ENCODE measurements at regions not wholly inside any gene's neighbourhood (a gene's known extent, or its start where the extent isn't known, plus 50 kb on each side); places are given as distances from the start of the nearest gene placed in this dataset.
"Not testable (repeated sequence)": the region's sequence is repeated elsewhere in the genome, so short reads cannot be mapped to it uniquely, and the experiment has no call there.

DNA sequence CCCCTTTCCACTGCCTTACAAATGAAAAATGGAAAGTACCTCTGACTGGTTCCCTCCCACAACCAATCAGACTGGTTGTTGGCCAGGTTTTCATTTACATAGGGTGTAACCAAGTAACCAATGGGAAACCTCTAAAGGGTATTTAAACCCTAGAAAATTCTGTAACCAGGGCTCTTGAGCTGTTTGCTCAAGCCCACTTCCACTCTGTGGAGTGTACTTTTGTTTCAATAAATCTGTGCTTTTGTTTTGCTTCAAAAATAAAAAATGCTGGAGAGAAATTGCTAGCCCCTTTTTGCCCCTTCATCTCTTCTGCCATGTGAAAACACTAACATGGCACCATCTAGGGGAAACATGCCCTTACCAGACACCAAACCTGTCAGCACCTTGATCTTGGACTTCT is 129.5 kb downstream of the AHR start:
- ATAC-seq (no peak), DNase-seq (no peak)
- peaks cover 9 to 15% of the 10 kb centered on the region in 2 donors for H3K9me3 Mint-ChIP-seq
- H3K27me3 Mint-ChIP-seq: no peaks in the 10 kb centered on the region
- no peaks in the 10 kb centered on the region for H3K4me1 Mint-ChIP-seq
- no peak overlapping the region for H3K27ac Mint-ChIP-seq
- no peak overlapping the region for H3K4me3 Mint-ChIP-seq

DNA sequence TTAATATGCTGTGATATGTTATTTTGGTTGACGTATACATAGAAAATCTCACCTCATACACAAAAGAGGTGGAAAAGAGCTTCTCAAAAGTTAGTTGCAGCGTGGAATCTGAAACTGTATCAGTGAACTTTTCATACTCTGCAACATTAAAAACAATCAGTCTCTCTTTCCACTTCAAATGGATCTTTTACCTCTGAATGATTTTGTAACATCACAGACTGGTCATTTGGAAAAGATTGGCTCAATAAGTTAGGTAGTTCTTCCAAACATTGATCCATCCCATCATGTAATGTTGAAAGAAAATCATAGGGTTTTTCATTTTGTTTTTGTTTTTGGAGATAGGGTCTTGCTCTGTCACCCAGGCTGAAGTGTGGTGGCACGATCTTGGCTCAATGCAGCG is 131.1 kb downstream of the AHR start:
- Mint-ChIP-seq H3K4me1 (no peaks in the 10 kb centered on the region), H3K9me3 (peaks cover 9 to 15% of the 10 kb centered on the region in 2 donors), H3K27ac (no peak overlapping the region), H3K4me3 (no peak overlapping the region), H3K27me3 (peaks cover 6% of the 10 kb centered on the region)
- DNase-seq (no peak), ATAC-seq (no peak)

DNA sequence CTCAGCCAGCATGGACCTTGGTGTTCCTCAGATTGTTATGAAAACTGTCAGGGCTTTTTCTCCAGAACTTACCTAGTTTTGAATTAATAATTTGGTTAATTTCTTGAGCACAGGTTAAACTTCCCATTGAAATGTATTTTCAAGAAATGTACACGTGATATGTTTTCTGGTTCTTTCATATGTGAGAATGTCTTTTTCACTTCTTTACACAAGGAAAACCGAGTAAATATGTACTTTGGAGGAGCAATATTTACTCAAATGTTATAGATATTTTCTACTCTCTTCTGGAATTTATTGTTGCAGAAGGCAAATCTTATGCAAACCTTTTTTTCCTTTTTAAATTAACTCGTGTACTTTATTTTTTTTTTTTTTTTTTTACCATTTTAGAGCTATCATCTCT is 134.3 kb downstream of the AHR start:
- peaks cover 18% of the 10 kb centered on the region for H3K27me3 Mint-ChIP-seq
- DNase-seq: no peak

DNA sequence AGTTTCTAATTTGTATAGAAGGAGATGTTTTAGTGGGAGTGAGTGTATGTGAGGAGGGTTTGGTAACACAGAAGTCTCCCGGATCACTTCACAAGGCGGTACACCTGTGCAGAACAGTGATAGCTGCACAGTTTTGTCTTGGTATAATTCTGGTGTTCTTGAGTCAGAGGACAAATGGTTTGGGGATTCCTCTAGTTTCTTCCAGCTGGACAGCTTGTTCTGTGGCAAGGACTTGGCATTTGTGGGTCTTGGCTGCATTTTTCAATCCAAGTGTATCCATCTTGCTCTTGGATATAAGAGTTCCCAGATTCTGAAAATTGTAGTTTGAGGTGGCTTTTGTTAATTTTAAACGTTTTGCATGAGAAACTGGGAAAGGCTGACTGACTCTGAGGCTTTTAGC is 135.7 kb downstream of the AHR start:
- Mint-ChIP-seq H3K4me1 (peaks cover 8% of the 10 kb centered on the region), H3K4me3 (no peak overlapping the region), H3K27me3 (peaks cover 18% of the 10 kb centered on the region), H3K9me3 (peaks cover 0 to 7% of the 10 kb centered on the region in 2 donors), H3K27ac (peak overlapping the region in 1 of 2 donors; percentile 19)
- DNase-seq (no peak), ATAC-seq (no peak)

More for the DNA sequence above, 134.3 kb downstream of the AHR start:
- H3K9me3 Mint-ChIP-seq: peaks cover 6 to 7% of the 10 kb centered on the region in 2 donors
- no peak overlapping the region for H3K4me3 Mint-ChIP-seq
- no peak for ATAC-seq
- H3K4me1 Mint-ChIP-seq: no peaks in the 10 kb centered on the region
- no peak overlapping the region for H3K27ac Mint-ChIP-seq

DNA sequence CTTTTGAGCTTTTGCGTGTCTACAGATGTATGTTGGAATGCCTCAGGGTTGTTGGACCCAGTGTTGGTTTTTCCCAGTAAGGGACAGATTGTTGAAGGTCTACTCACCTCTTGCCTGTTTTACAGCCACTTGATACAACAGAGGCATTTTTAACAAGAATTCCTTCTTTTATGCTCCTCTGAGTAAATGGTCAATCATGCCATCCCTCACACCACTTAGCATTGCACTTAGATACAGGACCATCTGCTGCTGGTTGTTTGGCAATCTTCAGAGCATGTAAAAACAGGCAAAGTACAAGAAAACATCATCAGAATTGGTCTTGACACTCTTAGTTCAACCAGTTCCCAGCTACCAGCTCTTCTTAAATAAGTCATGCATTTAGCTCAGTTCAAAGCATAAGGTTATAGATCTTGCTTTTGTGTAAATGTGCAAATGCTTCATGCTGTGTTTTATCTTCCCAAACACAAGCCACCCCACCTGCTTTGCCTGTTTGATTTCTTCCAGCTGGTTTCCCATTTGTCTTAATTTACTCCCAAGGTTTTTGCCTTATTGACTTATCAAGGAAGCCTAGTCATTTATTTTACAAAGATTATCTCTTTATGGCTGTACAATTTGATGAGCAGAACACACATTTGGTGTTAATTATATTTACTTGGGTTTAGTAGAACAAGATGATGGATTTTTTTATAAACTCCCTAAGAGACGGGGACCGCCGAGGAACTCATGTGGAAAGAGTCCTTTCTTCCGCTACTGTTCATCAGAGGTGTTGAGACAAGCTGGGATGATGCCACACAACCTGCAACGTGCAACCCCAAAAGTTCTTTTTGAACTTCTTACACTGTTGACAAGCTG is 136.6 kb downstream of the AHR start:
- H3K27ac Mint-ChIP-seq: no peak overlapping the region
- peaks cover 7% of the 10 kb centered on the region in 2 donors for H3K9me3 Mint-ChIP-seq
- peaks cover 18% of the 10 kb centered on the region for H3K27me3 Mint-ChIP-seq
- DNase-seq (no peak), ATAC-seq (no peak)
- peaks cover 9% of the 10 kb centered on the region for H3K4me1 Mint-ChIP-seq
- no peak overlapping the region for H3K4me3 Mint-ChIP-seq

DNA sequence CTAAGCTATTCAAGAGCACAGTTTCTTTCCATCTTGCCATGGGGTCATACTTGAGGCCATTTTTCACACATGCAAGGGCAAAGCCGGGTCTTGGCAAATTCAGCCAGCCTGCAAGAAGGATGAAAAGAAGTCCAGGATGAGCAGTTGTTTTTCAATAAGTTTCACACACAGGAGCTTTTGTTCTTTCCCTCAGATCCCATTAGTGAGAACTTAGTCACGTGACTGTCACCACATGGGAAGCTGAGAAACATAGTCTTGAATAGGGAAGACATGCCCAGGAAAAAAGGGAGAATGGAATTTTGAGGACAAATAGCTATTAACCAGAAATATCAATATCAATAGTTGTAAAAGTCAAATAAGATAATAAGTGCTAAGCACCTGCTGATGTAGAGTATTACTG is 137.7 kb downstream of the AHR start:
- H3K27ac Mint-ChIP-seq: no peak overlapping the region
- H3K9me3 Mint-ChIP-seq: peaks cover 15 to 18% of the 10 kb centered on the region in 2 donors
- H3K27me3 Mint-ChIP-seq: peaks cover 18% of the 10 kb centered on the region
- H3K4me3 Mint-ChIP-seq: no peak overlapping the region
- H3K4me1 Mint-ChIP-seq: peaks cover 15% of the 10 kb centered on the region
- DNase-seq (no peak), ATAC-seq (no peak)

DNA sequence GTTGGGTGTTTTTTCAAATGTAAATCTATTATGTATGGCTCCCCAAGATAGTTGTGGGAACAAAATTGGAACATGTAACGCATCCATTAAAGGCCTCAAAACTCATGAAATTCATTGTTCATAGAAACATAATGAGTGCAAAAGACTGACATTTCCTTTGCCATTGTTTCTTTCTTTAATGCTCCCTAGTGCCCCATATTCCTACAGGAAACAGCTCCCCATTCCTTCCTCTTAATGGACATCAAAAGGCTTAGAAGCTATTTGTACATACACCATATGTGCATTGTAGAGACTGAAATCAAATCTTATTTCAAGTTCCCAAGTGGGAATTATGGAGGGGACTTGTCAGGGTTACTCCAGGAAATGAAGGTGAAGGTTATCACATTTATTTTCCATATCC is 139.1 kb downstream of the AHR start:
- Mint-ChIP-seq H3K9me3 (peaks cover 20% of the 10 kb centered on the region in 2 donors), H3K4me1 (peaks cover 15% of the 10 kb centered on the region), H3K27ac (no peak overlapping the region), H3K27me3 (peaks cover 18% of the 10 kb centered on the region), H3K4me3 (no peak overlapping the region)
- DNase-seq (no peak), ATAC-seq (no peak)

DNA sequence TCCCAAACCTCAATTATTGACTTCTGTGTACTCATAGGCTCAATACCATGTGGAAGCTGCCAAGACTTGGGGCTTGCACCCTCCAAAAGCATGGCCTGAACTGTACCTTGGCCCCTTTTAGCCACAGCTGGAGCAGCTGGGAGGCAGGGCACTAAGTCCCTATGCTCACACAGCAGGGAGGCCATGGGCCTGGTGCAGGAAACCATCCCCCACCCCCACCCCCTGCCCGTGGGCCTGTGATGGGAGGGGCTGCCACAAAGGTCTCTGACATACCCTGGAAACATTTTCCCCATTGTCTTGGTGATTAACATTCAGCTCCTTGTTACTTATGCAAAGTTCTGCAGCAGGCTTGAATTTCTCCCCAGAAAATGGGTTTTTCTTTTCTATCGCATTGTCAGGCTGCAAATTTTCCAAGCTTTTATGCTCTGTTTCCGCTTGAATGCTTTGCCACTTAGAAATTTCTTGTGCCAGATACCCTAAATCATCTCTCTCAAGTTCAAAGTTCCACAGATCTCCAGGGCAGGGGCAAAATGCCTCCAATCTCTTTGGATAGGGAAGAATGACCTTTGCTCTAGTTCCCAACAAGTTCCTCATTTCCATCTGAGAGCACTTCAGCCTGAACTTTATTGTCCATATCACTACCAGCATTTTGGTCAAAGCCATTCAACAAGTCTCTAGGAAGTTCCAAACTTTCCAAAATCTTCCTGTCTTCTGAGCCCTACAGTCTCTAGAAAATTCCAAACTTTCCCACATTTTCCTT is 141.8 kb downstream of the AHR start:
- Mint-ChIP-seq H3K9me3 (peaks cover 20% of the 10 kb centered on the region in 2 donors), H3K4me1 (peaks cover 15% of the 10 kb centered on the region), H3K27me3 (peaks cover 17% of the 10 kb centered on the region)
- not testable (repeated sequence) for DNase-seq, H3K4me3 Mint-ChIP-seq, ATAC-seq, H3K27ac Mint-ChIP-seq

DNA sequence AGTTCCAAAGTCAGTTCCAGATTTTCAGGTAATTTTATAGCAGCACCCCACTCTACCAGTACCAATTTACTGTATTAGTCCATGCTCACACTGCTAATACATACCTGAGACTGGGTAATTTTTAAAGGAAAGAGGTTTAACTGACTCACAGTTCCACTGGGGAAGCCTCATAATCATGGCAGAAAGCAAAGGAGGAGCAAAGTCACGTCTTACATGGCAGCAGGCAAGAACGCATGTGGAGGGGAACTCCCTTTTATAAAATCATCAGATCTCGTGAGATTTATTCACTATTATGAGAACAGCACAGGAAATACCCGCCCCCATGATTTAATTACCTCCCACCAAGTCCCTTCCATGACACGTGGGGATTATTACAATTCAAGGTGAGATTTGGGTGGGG is 142.4 kb downstream of the AHR start:
- H3K27me3 Mint-ChIP-seq: peaks cover 11% of the 10 kb centered on the region
- H3K4me1 Mint-ChIP-seq: peaks cover 15% of the 10 kb centered on the region
- no peak overlapping the region for H3K4me3 Mint-ChIP-seq
- no peak overlapping the region for H3K27ac Mint-ChIP-seq
- no peak for DNase-seq
- peaks cover 20% of the 10 kb centered on the region in 2 donors for H3K9me3 Mint-ChIP-seq
- ATAC-seq: no peak

DNA sequence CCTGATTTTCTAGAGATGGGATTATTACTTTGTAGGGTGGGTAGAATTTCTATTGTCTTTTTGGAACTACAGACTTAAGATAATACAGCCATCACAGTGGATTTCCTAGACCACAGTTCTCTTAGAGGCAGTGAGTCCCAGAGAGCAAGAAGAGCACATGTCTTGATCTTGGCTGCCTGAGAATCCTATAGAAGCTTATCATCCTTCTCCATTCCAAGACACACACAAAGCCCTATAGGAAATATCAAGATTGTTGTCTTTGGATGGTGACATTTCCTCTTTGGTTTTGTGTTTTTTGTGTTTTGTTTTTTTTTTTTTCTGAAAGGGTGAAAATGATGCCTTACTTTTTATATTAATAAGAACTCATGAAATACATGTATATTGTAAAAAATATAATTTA is 143.1 kb downstream of the AHR start:
- Mint-ChIP-seq H3K27me3 (peaks cover 10% of the 10 kb centered on the region), H3K27ac (no peak overlapping the region), H3K9me3 (peaks cover 20 to 23% of the 10 kb centered on the region in 2 donors), H3K4me1 (peaks cover 15% of the 10 kb centered on the region), H3K4me3 (no peak overlapping the region)
- DNase-seq (no peak), ATAC-seq (no peak)

DNA sequence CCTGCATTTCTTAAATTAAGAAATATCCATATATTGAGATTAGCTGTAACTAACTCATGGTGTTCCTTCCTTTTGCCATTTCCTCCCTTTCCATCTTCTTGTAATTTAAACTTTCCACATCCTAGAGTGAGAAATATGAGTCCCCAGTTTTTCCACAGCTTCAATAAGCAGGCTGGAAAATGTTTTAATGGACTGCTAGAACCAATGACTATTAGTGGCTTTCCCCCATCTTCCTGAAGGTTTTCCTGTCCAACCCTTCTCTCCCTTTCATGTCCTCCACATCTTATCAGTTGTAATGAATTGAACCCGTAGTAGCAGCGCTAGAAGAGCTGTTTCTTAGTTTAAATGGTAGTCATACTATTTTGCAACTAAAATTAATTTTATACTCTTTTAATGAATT is 145.7 kb downstream of the AHR start:
- Mint-ChIP-seq H3K9me3 (peaks cover 25 to 46% of the 10 kb centered on the region in 2 donors), H3K27ac (no peak overlapping the region), H3K4me1 (peaks cover 8% of the 10 kb centered on the region), H3K27me3 (peaks cover 35% of the 10 kb centered on the region), H3K4me3 (no peak overlapping the region)
- no peak for ATAC-seq
- DNase-seq: no peak

DNA sequence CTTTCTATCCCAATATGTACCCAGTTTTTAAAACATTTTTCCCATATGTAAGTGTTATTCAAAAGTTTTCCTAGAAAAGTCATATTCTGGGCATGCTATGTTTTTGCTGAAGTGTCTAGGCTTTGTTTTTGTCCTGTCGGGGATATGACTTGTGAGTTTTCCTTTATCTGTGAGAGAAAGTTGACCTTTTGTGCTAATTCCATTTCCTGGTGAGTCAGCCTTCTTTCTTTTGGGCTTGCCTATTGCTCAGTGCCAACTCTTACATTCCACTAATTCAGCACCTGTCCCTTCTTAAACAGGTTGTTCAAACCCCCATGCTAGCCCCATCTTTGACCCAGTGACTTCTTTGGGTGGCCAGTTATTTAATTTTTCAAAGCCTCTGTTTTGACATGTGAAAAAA is 146.2 kb downstream of the AHR start:
- DNase-seq (no peak), ATAC-seq (no peak)
- Mint-ChIP-seq H3K27ac (no peak overlapping the region), H3K27me3 (peaks cover 35% of the 10 kb centered on the region), H3K4me3 (no peak overlapping the region), H3K9me3 (peaks cover 25 to 42% of the 10 kb centered on the region in 2 donors), H3K4me1 (peaks cover 6% of the 10 kb centered on the region)

DNA sequence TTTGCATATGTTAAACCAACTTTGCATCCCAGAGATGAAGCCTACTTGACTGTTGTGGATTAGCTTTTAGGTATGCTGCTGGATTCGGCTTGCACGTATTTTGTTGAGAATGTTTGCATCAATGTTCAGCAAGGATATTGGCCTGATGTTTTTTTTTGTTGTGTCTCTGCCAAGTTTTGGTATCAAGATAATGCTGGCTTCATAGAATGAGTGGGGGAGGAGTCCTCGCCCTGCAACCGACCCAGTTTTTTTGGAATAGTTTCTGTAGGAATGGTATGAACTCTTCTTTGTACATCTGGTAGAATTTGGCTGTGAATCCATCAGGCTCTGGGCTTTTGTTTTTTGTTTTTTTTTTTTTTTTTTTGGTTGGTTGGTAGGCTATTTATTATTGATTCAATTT is 147.9 kb downstream of the AHR start:
- H3K9me3 Mint-ChIP-seq: peaks cover 15 to 27% of the 10 kb centered on the region in 2 donors
- no peak for DNase-seq
- no peaks in the 10 kb centered on the region for H3K4me1 Mint-ChIP-seq
- H3K4me3 Mint-ChIP-seq: no peak overlapping the region
- ATAC-seq: no peak
- peaks cover 35% of the 10 kb centered on the region for H3K27me3 Mint-ChIP-seq
- H3K27ac Mint-ChIP-seq: no peak overlapping the region

DNA sequence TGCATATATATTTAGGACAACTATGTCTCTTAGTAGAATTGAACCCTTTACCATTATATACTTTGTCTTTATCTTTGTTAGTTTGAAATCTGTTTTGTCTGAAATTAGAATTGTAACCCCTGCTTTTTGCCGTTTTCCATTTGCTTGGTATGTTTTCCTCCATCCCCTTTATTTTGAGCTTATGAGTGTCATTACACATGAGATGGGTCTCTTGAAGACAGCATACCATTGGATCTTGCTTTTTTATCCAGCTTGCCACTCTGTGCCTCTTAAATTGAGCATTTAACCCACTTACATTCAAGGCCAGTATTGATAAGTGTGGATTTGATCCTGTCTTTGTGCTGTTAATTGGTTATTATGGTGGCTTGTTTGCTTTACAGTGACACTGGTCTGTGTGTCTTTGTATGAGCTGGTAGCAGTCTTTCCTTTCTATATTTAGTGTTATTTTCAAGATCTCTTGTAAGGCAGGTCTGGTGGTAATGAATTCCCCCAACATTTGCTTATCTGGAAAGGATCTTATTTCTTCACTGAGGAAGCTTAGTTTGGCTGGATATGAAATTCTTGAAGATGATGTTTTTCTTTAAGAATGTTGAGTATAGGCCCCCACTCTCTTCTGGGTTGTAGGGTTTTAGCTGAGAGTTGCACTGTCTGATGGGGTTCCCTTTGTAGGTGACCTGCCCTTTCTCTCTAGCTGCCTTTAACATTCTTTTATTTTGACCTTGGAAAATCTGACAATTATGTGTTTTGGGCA is 149.5 kb downstream of the AHR start:
- no peak for DNase-seq
- H3K27ac Mint-ChIP-seq: no peak overlapping the region

DNA sequence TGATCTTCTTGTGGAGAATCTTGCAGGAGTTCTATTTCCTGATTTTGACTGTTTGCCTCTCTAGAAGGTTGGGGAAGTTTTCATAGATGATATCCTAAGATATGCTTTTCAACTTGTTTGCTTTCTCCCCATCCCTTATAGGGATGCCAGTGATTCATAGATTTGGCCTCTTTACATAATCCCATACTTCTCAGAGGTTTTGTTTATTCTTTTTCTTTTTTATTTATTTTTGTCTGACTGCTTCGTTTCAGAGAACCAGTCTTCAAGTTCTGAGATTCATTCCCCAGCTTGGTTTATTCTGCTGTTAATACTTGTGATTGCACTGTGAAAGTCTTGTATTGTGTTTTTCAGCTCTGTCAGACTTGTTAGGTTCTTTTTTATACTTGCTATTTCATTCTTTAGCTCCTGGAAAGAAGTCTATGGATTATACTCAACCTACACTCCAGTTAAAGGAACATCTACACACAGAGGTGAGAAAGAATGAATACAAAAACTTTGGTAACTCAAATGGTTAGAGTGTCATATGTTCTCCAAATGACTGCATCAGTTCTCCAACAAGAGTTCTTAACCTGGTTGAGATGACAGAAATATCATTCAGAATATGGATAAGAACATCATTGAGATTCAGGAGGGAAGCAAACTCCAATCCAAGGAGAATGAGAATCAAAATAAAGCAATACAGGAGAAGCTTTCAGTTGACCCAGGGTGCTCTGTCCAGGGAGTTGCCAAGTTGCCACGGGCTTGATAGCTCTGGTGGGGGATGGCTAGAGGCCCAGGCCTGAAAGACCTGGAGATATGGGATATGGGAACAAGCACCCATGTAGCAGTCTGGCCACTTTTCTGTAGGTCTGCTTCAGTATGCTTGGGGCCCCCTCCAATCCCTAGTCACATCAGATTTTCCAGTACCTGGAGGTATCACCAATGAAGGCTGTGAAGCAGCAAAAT is 150.3 kb downstream of the AHR start:
- H3K27me3 Mint-ChIP-seq: peaks cover 35% of the 10 kb centered on the region
- ATAC-seq (no peak), DNase-seq (no peak)
- H3K4me1 Mint-ChIP-seq: no peaks in the 10 kb centered on the region
- H3K9me3 Mint-ChIP-seq: peaks cover 13 to 27% of the 10 kb centered on the region in 2 donors
- no peak overlapping the region for H3K4me3 Mint-ChIP-seq
- no peak overlapping the region for H3K27ac Mint-ChIP-seq

More for the DNA sequence above, 149.5 kb downstream of the AHR start:
- peaks cover 35% of the 10 kb centered on the region for H3K27me3 Mint-ChIP-seq
- H3K9me3 Mint-ChIP-seq: peaks cover 13 to 27% of the 10 kb centered on the region in 2 donors
- H3K4me3 Mint-ChIP-seq: no peak overlapping the region
- no peak for ATAC-seq
- no peaks in the 10 kb centered on the region for H3K4me1 Mint-ChIP-seq

Measured in stimulated activated naive CD8-positive, alpha-beta T cell treated with anti-CD3 and anti-CD28 coated beads, Interleukin-15, amount 100 ng/mL, for 72 hours (primary cell).